Natural killer cell (primary cell): ENCODE measurements at regions not wholly inside any gene's neighbourhood (a gene's known extent, or its start where the extent isn't known, plus 50 kb on each side); places are given as distances from the start of the nearest gene placed in this dataset.
"Not testable (repeated sequence)": the region's sequence is repeated elsewhere in the genome, so short reads cannot be mapped to it uniquely, and the experiment has no call there.

ENCODE experiments used
- ATAC-seq, 3 donors: fragments of 150-1000 bp in 2 of 3; fragments of 200-7000 bp in 1 of 3; cut with Tn5 transposase; 1 replicate in 1 of 3; 2 replicates in 2 of 3; pipeline ENCODE4 v1.10.0; 2021; ENCODE audit warnings: mild to moderate bottlenecking in 2 of 3, moderate library complexity in 2 of 3
- DNase-seq, 2 donors: peaks; one replicate each; pipeline versions ENCODE4 v3.0.0 to v3.0.0-alpha.2; 2013 to 2021; ENCODE audit warnings: mixed read lengths in 1 of 2
- H3K27ac ChIP-seq: one replicate; pipeline ENCODE4 v1.5.1; 2013; ENCODE audit warnings: mild to moderate bottlenecking, low read length
- H3K27me3 ChIP-seq: one replicate; pipeline ENCODE4 v1.6.1; 2013; ENCODE audit warnings: low read length; ENCODE audit not compliant: control insufficient read depth, insufficient read depth
- H3K36me3 ChIP-seq: one replicate; pipeline ENCODE4 v1.6.1; 2013; ENCODE audit warnings: low read length; ENCODE audit not compliant: control insufficient read depth, insufficient read depth
- H3K4me1 ChIP-seq: one replicate; pipeline ENCODE4 v1.6.1; 2013; ENCODE audit warnings: low read length; ENCODE audit not compliant: control insufficient read depth, insufficient read depth
- H3K4me3 ChIP-seq: one replicate; pipeline ENCODE4 v1.5.1; 2013; ENCODE audit warnings: low read length
- H3K9me3 ChIP-seq: one replicate; pipeline ENCODE4 v1.6.1; 2013; ENCODE audit warnings: low read length; ENCODE audit not compliant: control insufficient read depth, insufficient read depth
- H3K27ac Mint-ChIP-seq, 2 donors: one replicate each; pipeline ENCODE4 v1.8.0; 2022; ENCODE audit warnings: mild to moderate bottlenecking in 2 of 2, mixed read lengths in 2 of 2, moderate library complexity in 1 of 2
- H3K27me3 Mint-ChIP-seq, 2 donors: one replicate each; pipeline ENCODE4 v1.8.0; 2022; ENCODE audit warnings: low read depth in 2 of 2, mixed read lengths in 2 of 2
- H3K36me3 Mint-ChIP-seq: one replicate; pipeline ENCODE4 v1.8.0; 2022; ENCODE audit warnings: mixed read lengths
- H3K4me1 Mint-ChIP-seq, 2 donors: one replicate each; pipeline ENCODE4 v1.8.0; 2022; ENCODE audit warnings: mixed read lengths in 2 of 2
- H3K4me3 Mint-ChIP-seq: one replicate; pipeline ENCODE4 v1.8.0; 2022; ENCODE audit warnings: mild to moderate bottlenecking, moderate library complexity, mixed read lengths
- H3K9me3 Mint-ChIP-seq, 2 donors: one replicate each; pipeline ENCODE4 v1.8.0; 2022; ENCODE audit warnings: mixed read lengths in 2 of 2
- WGBS: methylation state at CpG from one replicate; pipeline ENCODE4 v1.1.7; 2013; ENCODE audit warnings: missing lambda C conversion rate; ENCODE audit not compliant: insufficient coverage; 5-methylcytosine and 5-hydroxymethylcytosine counted together
- intact Hi-C: fragments of 100-400 bp; cut with micrococcal nuclease; formaldehyde crosslinking; loops from one replicate; pipeline ENCODE4 v1.14.2; 2022
- TF ChIP-seq, protein P1 (sequence below): fragments of 200-600 bp; IDR thresholded peaks from one replicate; pipeline ENCODE4 v1.8.0; 2022; ENCODE audit warnings: antibody characterized with exemption

DNA sequence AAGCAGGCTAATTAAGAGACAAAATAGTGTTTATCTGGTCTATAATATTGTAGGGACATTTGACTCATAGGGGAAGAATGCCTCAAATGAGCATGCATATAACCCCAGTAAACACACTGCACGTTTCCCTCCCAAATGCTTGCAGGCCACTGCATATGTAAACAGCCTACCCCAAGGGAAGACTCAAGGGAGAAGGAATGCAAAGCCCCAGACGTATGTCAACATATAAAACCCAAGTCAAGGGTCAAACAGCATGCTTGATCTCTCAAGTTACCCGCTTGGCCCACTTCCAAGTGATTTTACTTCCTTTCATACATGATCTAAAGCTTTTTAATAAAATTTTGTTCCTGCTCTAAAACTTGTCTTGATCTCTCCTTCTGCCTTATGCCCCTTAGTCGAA lies 1090.0 kb downstream of the OTOL1 start:
- intact Hi-C loops: no loop called here
- Histone ChIP-seq H3K4me1 (no peaks in the 10 kb centered on the region), H3K9me3 (no peaks in the 10 kb centered on the region), H3K36me3 (no peaks in the 10 kb centered on the region), H3K27ac (no peak overlapping the region), H3K4me3 (no peak overlapping the region), H3K27me3 (no peaks in the 10 kb centered on the region)
- Mint-ChIP-seq H3K9me3 (peaks cover 8 to 19% of the 10 kb centered on the region in 2 donors), H3K27me3 (no peaks in the 10 kb centered on the region), H3K4me1 (no peaks in the 10 kb centered on the region), H3K4me3 (no peak overlapping the region), H3K27ac (no peak overlapping the region), H3K36me3 (no peaks in the 10 kb centered on the region)
- TF ChIP-seq, protein P1, sequence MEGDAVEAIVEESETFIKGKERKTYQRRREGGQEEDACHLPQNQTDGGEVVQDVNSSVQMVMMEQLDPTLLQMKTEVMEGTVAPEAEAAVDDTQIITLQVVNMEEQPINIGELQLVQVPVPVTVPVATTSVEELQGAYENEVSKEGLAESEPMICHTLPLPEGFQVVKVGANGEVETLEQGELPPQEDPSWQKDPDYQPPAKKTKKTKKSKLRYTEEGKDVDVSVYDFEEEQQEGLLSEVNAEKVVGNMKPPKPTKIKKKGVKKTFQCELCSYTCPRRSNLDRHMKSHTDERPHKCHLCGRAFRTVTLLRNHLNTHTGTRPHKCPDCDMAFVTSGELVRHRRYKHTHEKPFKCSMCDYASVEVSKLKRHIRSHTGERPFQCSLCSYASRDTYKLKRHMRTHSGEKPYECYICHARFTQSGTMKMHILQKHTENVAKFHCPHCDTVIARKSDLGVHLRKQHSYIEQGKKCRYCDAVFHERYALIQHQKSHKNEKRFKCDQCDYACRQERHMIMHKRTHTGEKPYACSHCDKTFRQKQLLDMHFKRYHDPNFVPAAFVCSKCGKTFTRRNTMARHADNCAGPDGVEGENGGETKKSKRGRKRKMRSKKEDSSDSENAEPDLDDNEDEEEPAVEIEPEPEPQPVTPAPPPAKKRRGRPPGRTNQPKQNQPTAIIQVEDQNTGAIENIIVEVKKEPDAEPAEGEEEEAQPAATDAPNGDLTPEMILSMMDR: no peak
- DNase-seq (no peak), ATAC-seq (no peak)
- WGBS: 62% methylated on average over 4 of the region's 4 CpGs

DNA sequence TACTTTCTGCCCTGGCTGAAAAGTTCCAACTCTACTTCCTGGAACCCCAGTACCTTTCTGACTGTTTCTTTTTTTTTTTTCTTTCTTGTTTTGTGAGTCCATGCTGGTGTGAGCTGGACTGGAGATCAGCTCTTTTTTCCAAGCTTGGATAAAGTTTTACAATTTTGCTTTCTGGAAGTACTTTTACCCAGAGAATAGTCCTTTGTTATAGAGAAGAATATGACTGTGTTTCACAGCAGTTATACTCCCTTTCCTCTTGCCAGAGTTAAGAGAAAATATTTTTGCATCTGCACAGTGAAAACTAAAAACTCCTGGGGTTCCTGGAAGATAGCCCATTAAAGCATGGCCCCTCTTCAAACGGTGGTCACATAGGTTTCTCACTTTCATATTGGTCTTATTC lies 1100.6 kb downstream of the OTOL1 start:
- 50% methylated on average over 1 of the region's 1 CpG for WGBS
- DNase-seq (no peak), ATAC-seq (no peak)
- TF ChIP-seq, protein P1: no peak
- Histone ChIP-seq H3K9me3 (peaks cover 3% of the 10 kb centered on the region), H3K36me3 (no peaks in the 10 kb centered on the region), H3K4me3 (no peak overlapping the region), H3K4me1 (no peaks in the 10 kb centered on the region), H3K27me3 (no peaks in the 10 kb centered on the region), H3K27ac (no peak overlapping the region)
- no peaks in the 10 kb centered on the region for H3K4me1 Mint-ChIP-seq
- H3K4me3 Mint-ChIP-seq: no peak overlapping the region
- no peak overlapping the region for H3K27ac Mint-ChIP-seq
- H3K36me3 Mint-ChIP-seq: peaks cover 6% of the 10 kb centered on the region
- H3K27me3 Mint-ChIP-seq: no peaks in the 10 kb centered on the region
- peaks cover 13 to 20% of the 10 kb centered on the region in 2 donors for H3K9me3 Mint-ChIP-seq
- intact Hi-C loops: no loop called here

DNA sequence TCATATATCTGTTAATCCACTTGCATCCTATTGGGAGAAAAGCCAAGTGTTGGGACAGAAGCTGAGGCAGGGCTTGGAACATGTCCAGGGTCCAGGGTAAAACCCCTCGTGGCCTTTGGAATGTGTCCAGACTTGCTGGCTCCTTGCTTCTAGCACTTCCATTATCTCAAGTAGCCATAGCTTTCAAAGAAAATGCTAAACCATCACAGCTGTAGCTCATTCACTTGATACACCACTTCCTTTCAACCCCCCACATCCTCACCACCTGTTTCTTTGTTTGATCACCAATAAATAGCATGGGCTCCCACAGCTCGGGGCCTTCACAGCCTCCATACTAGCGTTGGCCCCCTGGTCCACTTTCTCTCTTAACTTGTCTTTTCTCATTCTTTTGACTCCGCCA lies 1101.9 kb downstream of the OTOL1 start:
- H3K4me3 Mint-ChIP-seq, H3K36me3 Mint-ChIP-seq, H3K9me3 ChIP-seq, H3K27ac ChIP-seq, H3K4me1 Mint-ChIP-seq, H3K4me3 ChIP-seq, intact Hi-C loops, ATAC-seq, H3K36me3 ChIP-seq, H3K27me3 Mint-ChIP-seq, H3K27me3 ChIP-seq, H3K27ac Mint-ChIP-seq, DNase-seq, H3K4me1 ChIP-seq: not testable (repeated sequence)
- H3K9me3 Mint-ChIP-seq: peaks cover 15 to 23% of the 10 kb centered on the region in 2 donors
- 39% methylated on average over 4 of the region's 4 CpGs for WGBS

DNA sequence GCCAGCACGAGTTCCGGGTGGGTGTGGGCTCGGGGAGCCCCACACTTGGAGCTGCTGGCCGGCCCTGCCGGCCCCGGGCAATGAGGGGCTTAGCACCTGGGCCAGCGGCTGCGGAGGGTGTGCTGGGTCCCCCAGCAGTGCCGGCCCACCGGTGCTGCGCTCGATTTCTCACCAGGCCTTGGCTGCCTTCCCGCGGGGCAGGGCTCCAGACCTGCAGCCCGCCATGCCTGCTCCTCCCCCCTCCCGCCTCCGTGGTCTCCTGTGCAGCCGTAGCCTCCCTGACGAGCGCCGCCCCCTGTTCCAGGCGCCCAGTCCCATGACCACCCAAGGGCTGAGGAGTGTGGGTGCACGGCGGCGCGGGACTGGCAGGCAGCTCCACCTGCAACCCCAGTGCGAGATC lies 1103.1 kb downstream of the OTOL1 start:
- peaks cover 18 to 23% of the 10 kb centered on the region in 2 donors for H3K9me3 Mint-ChIP-seq
- DNase-seq, H3K9me3 ChIP-seq, ATAC-seq, intact Hi-C loops, H3K4me3 Mint-ChIP-seq, H3K36me3 ChIP-seq, H3K4me1 ChIP-seq, H3K27ac Mint-ChIP-seq, H3K4me1 Mint-ChIP-seq, H3K4me3 ChIP-seq, H3K27me3 Mint-ChIP-seq, H3K27ac ChIP-seq, H3K36me3 Mint-ChIP-seq, H3K27me3 ChIP-seq: not testable (repeated sequence)
- 95% methylated on average over 27 of the region's 27 CpGs for WGBS
